22Rv1 (cell line): ENCODE measurements at regions not wholly inside any gene's neighbourhood (a gene's known extent, or its start where the extent isn't known, plus 50 kb on each side); places are given as distances from the start of the nearest gene placed in this dataset.

Experiments used
- H3K27ac ChIP-seq: fragments of 450-650 bp; 2 replicates; pipeline ENCODE4 v1.5.1; 2017
- CTCF ChIP-seq: fragments of 450-650 bp; IDR thresholded peaks from 2 replicates; pipeline ENCODE4 v1.5.1; 2017; ENCODE audit warnings: mild to moderate bottlenecking
- ZFX ChIP-seq: fragments of 450-650 bp; IDR thresholded peaks from 2 replicates; pipeline ENCODE4 v1.6.1; 2017; ENCODE audit warnings: antibody characterized with exemption, borderline replicate concordance

- TF ChIP-seq ZFX (no peak), CTCF (no peak)
These were observed 118.7 kb upstream of the ZC3H12C start for GRCh38 chr11:109974523-109974922.

GRCh38 chr11:109978895-109979294 lies 114.3 kb upstream of the ZC3H12C start:
- no peak for TF ChIP-seq CTCF
- TF ChIP-seq ZFX, result no peak
- no peak overlapping the region for H3K27ac ChIP-seq

More at GRCh38 chr11:109974523-109974922, 118.7 kb upstream of the ZC3H12C start:
- H3K27ac ChIP-seq, result no peak overlapping the region

- no peak overlapping the region for H3K27ac ChIP-seq
- TF ChIP-seq ZFX, result no peak
- no peak for TF ChIP-seq CTCF
These were observed 112.1 kb upstream of the ZC3H12C start for GRCh38 chr11:109981031-109981636.

- no peak overlapping the region for H3K27ac ChIP-seq
- no peak for TF ChIP-seq ZFX
- no peak for TF ChIP-seq CTCF
These were observed 109.8 kb upstream of the ZC3H12C start for GRCh38 chr11:109983358-109983757.

GRCh38 chr11:109984634-109985289 lies 108.4 kb upstream of the ZC3H12C start:
- no peak for TF ChIP-seq ZFX
- TF ChIP-seq CTCF, result no peak
- H3K27ac ChIP-seq, result no peak overlapping the region

GRCh38 chr11:109986488-109986887 lies 106.7 kb upstream of the ZC3H12C start:
- TF ChIP-seq CTCF (no peak), ZFX (no peak)
- H3K27ac ChIP-seq, result no peak overlapping the region

GRCh38 chr11:109991835-109992234 lies 101.4 kb upstream of the ZC3H12C start:
- TF ChIP-seq CTCF (no peak), ZFX (no peak)
- no peak overlapping the region for H3K27ac ChIP-seq
